ENCODE measurements at regions not wholly inside any gene's neighbourhood (a gene's known extent, or its start where the extent isn't known, plus 50 kb on each side); places are given as distances from the start of the nearest gene placed in this dataset.
"Not testable (repeated sequence)": the region's sequence is repeated elsewhere in the genome, so short reads cannot be mapped to it uniquely, and the experiment has no call there.

GRCh38 chr11:116335891-116336290 is 436.9 kb downstream of the BUD13 start:
- DNase-seq (ENCODE audit: low spot score): no peak

- DNase-seq (ENCODE audit: low spot score): no peak
Observed at GRCh38 chr11:116335078-116335477, 437.7 kb downstream of the BUD13 start.

GRCh38 chr11:116334596-116334995 is 438.2 kb downstream of the BUD13 start:
- no peak for DNase-seq (ENCODE audit: low spot score)

- no peak for DNase-seq (ENCODE audit: low spot score)
Observed at GRCh38 chr11:116333001-116333535, 439.7 kb downstream of the BUD13 start.

GRCh38 chr11:116332391-116332790 is 440.4 kb downstream of the BUD13 start:
- DNase-seq (ENCODE audit: low spot score): no peak

GRCh38 chr11:116331381-116331780 is 441.4 kb downstream of the BUD13 start:
- no peak for DNase-seq (ENCODE audit: low spot score)

- DNase-seq (ENCODE audit: low spot score): no peak
Observed at GRCh38 chr11:116330439-116331185, 442.2 kb downstream of the BUD13 start.

- no peak for DNase-seq (ENCODE audit: low spot score)
Observed at GRCh38 chr11:116329354-116330090, 443.3 kb downstream of the BUD13 start.

- DNase-seq (ENCODE audit: low spot score): no peak
Observed at GRCh38 chr11:116328851-116329250, 443.9 kb downstream of the BUD13 start.

GRCh38 chr11:116328391-116328790 is 444.4 kb downstream of the BUD13 start:
- no peak for DNase-seq (ENCODE audit: low spot score)

- DNase-seq (ENCODE audit: low spot score): no peak
Observed at GRCh38 chr11:116326146-116326545, 446.6 kb downstream of the BUD13 start.

GRCh38 chr11:116325247-116325646 is 447.5 kb downstream of the BUD13 start:
- no peak for DNase-seq (ENCODE audit: low spot score)

GRCh38 chr11:116324077-116324476 is 448.7 kb downstream of the BUD13 start:
- not testable (repeated sequence) for DNase-seq (ENCODE audit: low spot score)

GRCh38 chr11:116317212-116317611 is 455.6 kb downstream of the BUD13 start:
- no peak for DNase-seq (ENCODE audit: low spot score)

- DNase-seq (ENCODE audit: low spot score): no peak
Observed at GRCh38 chr11:116314006-116314405, 458.8 kb downstream of the BUD13 start.

GRCh38 chr11:116312570-116313391 is 460.0 kb downstream of the BUD13 start:
- DNase-seq (ENCODE audit: low spot score): no peak

GRCh38 chr11:116311206-116311605 is 461.6 kb downstream of the BUD13 start:
- no peak for DNase-seq (ENCODE audit: low spot score)

GRCh38 chr11:116310698-116311097 is 462.1 kb downstream of the BUD13 start:
- no peak for DNase-seq (ENCODE audit: low spot score)

- DNase-seq (ENCODE audit: low spot score): no peak
Observed at GRCh38 chr11:116310226-116310625, 462.6 kb downstream of the BUD13 start.

GRCh38 chr11:116309446-116309845 is 463.3 kb downstream of the BUD13 start:
- no peak for DNase-seq (ENCODE audit: low spot score)

GRCh38 chr11:116302756-116303155 is 470.0 kb downstream of the BUD13 start:
- no peak for DNase-seq (ENCODE audit: low spot score)

- no peak for DNase-seq (ENCODE audit: low spot score)
Observed at GRCh38 chr11:116301141-116301540, 471.6 kb downstream of the BUD13 start.
